GM13977 (cell line): ENCODE measurements at regions not wholly inside any gene's neighbourhood (a gene's known extent, or its start where the extent isn't known, plus 50 kb on each side); places are given as distances from the start of the nearest gene placed in this dataset.

Source experiments
- DNase-seq: peaks from one replicate; pipeline ENCODE4 v3.0.0; 2012; ENCODE audit warnings: low spot score
- in situ Hi-C: fragments of 300-500 bp; cut with MboI; formaldehyde crosslinking; loops from one replicate; pipeline ENCODE4 v1.12.0; 2022; ENCODE audit warnings: low sequenced_read_pairs, low pct_unique_long_range_greater_than_20kb, mixed read lengths, inconsistent platforms; ENCODE audit not compliant: unreplicated experiment
- TF ChIP-seq, protein P1 (sequence below): IDR thresholded peaks from 2 replicates; pipeline ENCODE4 v1.5.1; 2012; ENCODE audit warnings: mild to moderate bottlenecking, control low read depth; ENCODE audit not compliant: insufficient read depth; ENCODE audit errors: extremely low read depth, missing control alignments

DNA sequence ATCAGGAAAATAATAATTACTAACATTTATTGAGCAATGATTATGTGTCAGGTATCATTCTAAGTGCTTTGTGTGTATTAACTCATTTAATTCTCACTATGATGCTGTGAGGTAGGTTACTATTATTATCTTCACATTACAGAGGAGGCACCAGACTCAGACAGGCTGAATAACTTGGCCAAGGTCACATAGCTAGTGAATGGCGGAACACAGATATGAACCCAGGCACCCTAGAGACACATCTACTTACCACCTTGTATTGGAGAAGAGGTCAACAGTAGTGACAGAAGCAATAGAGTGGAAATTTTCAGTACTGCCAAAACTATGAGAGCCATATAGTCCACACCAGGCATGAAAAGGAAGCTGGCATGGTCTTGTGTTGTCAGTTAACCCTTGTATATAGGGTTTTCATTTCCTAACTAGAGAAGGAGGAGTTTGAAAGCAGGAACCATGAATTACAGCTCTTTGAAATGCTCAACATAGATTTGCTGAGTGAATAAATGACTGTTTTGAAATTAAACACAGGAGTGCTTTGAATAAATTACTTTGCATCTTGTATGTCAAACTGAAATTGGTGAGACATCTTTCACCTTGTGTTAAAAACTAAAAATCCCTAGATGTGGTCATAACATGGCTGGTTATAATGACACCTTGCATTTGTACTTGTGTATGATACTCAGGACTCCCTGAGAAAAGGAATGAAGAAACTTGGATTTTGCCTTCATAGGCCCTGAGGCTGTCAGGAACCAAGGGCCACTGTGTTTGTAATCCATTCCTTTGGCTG lies 71.8 kb downstream of the RTL9 start:
- in situ Hi-C loops, result no loop called here
- TF ChIP-seq, protein P1, sequence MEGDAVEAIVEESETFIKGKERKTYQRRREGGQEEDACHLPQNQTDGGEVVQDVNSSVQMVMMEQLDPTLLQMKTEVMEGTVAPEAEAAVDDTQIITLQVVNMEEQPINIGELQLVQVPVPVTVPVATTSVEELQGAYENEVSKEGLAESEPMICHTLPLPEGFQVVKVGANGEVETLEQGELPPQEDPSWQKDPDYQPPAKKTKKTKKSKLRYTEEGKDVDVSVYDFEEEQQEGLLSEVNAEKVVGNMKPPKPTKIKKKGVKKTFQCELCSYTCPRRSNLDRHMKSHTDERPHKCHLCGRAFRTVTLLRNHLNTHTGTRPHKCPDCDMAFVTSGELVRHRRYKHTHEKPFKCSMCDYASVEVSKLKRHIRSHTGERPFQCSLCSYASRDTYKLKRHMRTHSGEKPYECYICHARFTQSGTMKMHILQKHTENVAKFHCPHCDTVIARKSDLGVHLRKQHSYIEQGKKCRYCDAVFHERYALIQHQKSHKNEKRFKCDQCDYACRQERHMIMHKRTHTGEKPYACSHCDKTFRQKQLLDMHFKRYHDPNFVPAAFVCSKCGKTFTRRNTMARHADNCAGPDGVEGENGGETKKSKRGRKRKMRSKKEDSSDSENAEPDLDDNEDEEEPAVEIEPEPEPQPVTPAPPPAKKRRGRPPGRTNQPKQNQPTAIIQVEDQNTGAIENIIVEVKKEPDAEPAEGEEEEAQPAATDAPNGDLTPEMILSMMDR, result no peak
- DNase-seq, result no peak

DNA sequence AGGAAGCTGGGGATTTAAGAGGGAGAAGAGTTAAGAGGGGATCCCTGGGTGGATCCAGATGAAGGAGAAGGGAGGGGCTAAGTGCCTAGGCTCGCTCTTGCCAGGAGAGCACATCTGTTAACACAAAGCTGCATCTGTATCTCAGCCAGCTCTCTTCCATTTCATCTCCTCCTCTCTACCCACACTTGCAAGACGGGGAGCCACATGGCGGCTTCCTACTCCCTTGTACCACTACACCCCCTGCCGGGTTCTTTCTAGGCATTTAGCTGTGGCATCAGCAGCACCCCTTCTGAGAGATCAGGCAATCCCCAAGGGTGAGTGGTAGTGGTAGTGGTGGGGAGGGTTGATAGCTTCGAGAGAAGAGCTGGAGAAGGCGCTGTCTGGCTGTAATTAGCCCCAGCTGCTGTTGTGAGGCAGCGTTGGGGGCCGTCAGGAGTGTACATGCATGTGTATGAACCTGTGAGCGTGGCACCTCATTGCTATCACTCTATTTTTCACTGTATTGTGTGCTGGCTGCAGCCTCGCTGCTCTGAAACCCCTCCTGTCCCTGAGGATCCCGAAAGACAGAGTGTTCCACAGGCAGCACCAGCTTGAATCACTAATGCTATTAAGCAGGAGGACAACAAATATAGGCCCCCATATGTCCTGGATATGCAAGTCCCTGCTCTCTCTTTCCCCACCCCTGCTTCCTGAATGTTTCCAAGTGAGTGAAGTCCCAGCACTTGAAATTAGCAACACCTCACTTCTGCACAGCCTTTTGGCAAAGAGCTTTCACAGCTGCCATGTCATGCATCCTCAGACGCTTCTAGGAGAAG lies 73.7 kb downstream of the RTL9 start:
- TF ChIP-seq, protein P1, result no peak
- DNase-seq, result no peak
- in situ Hi-C loops, result no loop called here

DNA sequence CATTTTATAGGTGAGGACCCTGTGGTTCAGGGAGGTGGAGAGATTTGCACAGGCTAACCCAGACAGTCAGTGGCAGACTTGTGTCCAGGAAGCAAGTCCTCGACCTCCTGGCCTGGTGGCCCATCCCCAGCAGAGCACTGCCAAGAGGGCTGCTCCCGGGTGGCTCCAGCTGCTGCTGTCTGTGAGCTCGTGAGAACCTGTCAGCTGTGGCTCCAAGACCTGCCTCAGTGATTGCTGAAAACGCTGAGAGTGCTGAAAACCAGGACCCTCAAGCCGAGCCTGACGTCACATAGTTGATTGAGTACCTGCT lies 74.2 kb downstream of the RTL9 start:
- TF ChIP-seq, protein P1, result no peak
- in situ Hi-C loops, result no loop called here
- DNase-seq, result no peak

DNA sequence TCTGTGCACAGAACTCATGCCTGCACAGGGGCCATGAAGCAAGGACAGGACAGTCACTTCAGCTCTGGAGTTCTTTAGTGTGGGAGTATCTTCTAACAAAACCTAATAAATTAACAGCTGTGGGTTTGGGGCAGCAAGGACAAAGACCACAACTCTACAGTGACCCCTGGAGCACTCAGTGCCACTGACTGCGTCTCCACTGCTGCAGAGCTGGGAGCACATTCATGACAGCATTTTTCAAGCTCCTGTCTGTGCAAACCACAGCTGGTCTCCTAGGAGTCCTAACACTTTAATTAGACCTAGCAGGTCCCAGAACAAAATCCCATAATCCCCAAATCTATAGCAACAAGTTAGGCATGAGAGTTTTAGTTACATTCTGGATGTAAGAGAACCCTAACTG lies 76.5 kb downstream of the RTL9 start:
- no peak for DNase-seq
- TF ChIP-seq, protein P1, result no peak
- in situ Hi-C loops, result no loop called here

DNA sequence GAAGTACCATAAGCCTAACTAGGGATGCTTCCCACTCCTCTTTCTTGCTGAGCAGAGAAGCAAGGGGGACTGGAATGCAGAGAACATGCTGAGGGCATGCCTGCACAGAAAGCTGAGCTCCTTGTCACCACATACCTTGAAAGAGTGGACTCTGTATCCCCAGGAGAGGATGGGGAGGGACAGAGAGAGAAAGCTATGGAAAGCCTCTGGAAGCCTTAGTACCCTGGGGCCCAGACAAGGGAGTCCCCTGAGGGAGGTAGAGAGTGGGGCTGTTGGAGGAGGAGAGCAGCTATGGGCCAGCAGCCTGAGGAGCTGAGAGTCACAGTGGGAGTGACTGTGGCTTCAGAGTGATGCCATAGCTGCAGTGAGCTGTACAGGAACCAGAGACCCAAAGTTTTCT lies 77.9 kb downstream of the RTL9 start:
- TF ChIP-seq, protein P1, result no peak
- in situ Hi-C loops, result no loop called here
- no peak for DNase-seq

DNA sequence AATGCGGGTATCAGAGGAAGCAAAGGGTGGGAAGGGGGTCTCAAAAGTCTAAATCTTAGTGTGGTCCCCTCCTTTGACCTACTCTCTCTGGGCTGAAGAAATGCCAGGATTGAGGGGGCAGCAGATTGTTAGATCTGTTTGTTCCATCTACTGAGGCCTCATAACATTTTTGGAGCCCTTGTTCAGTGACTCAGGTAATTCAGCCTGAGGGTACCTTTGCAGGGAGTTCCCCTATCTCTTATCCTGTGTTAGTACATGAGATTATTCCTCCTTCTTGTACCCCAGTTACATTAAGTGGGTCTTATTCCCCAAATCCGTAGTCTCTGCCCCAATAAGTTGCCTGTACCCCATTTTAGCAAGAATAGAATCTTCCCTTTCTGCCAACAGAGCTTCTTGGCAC lies 79.0 kb downstream of the RTL9 start:
- TF ChIP-seq, protein P1, result no peak
- in situ Hi-C loops, result no loop called here
- no peak for DNase-seq
